ENCODE measurements at regions not wholly inside any gene's neighbourhood (a gene's known extent, or its start where the extent isn't known, plus 50 kb on each side); places are given as distances from the start of the nearest gene placed in this dataset.

DNA sequence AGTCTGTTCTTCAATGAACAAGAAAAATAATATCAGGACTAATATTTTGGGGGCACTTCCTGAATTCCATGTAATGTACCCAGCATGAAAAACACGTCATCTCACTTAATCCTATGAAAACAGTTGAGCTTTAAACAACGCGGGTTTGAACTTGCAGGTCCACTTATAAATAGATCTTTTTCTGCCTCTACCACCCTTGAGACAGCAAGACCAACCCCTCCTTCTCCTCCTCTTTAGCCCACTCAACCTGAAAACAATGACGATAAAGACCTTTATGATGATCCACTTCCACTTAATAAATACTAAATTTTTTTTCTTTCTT is 203.9 kb upstream of the KRR1 start:
- no peaks in the 10 kb centered on the region for H3K27me3 ChIP-seq (replicated peaks; ENCODE audit: insufficient read depth)
- DNase-seq (ENCODE audit: low spot score) = no peak
- H3K27ac ChIP-seq = no peak overlapping the region
- H3K36me3 ChIP-seq = no peaks in the 10 kb centered on the region
- H3K4me3 ChIP-seq = no peak overlapping the region
- H3K9me3 ChIP-seq = no peaks in the 10 kb centered on the region
- H3K4me1 ChIP-seq (replicated peaks) = no peaks in the 10 kb centered on the region
- 74% methylated on average over 4 of the region's 4 CpGs for WGBS
- intact Hi-C loops (cut with DNase I) = no loop called here
- TF ChIP-seq POLR2A (IDR thresholded peaks at IDR 0.05) = no peak
- TF ChIP-seq POLR2AphosphoS5 (IDR thresholded peaks at IDR 0.05) = no peak
- TF ChIP-seq, protein P1, sequence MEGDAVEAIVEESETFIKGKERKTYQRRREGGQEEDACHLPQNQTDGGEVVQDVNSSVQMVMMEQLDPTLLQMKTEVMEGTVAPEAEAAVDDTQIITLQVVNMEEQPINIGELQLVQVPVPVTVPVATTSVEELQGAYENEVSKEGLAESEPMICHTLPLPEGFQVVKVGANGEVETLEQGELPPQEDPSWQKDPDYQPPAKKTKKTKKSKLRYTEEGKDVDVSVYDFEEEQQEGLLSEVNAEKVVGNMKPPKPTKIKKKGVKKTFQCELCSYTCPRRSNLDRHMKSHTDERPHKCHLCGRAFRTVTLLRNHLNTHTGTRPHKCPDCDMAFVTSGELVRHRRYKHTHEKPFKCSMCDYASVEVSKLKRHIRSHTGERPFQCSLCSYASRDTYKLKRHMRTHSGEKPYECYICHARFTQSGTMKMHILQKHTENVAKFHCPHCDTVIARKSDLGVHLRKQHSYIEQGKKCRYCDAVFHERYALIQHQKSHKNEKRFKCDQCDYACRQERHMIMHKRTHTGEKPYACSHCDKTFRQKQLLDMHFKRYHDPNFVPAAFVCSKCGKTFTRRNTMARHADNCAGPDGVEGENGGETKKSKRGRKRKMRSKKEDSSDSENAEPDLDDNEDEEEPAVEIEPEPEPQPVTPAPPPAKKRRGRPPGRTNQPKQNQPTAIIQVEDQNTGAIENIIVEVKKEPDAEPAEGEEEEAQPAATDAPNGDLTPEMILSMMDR (IDR thresholded peaks at IDR 0.05) = no peak

DNA sequence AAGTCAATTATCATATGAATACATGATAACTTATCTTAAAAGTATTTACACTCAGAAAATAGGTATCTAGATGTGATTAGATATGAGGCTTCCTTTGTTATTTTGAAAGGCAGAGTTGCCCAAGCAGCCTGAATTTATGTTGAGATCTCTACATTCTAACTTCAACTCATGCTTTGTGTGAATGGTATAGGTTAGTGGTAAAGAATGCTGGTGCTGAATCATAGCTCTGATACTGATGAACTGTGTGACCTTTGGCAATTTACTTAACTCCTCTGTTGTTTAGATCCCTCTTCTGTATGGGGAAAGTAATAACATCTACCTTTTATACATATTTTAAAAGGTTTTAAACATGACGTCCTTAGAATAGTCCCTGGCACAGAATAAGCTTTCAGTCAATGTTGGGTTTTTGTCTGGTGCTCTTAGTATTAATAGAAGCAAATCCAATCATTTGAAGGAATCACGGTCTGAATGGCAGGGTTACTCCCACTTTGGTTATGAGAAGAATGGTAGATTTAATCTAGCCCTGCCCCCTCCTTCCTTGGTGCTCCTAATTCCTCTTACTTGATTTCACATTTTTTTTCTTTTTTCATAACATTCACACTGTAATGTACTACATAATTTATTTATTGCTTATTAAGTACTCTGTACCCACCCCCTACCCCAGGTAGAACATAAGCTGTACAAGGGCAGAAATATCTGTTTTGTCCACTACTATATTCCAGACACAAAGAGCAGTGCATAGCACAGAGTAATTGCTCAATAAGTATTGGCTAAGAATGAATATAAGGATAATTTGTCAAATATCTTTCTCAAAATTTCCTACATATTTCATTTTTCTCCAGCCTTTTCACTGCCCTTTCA is 203.3 kb upstream of the KRR1 start:
- Histone ChIP-seq H3K36me3 (no peaks in the 10 kb centered on the region), H3K9me3 (no peaks in the 10 kb centered on the region), H3K4me3 (no peak overlapping the region), H3K27me3 (replicated peaks; ENCODE audit: insufficient read depth) (no peaks in the 10 kb centered on the region), H3K27ac (no peak overlapping the region), H3K4me1 (replicated peaks) (no peaks in the 10 kb centered on the region)
- intact Hi-C loops (cut with DNase I) = no loop called here
- 43% methylated on average over 2 of the region's 2 CpGs for WGBS
- no peak for DNase-seq (ENCODE audit: low spot score)
- no peak for TF ChIP-seq POLR2A (IDR thresholded peaks at IDR 0.05)
- TF ChIP-seq, protein P1 (IDR thresholded peaks at IDR 0.05) = no peak
- TF ChIP-seq POLR2AphosphoS5 (IDR thresholded peaks at IDR 0.05) = no peak

DNA sequence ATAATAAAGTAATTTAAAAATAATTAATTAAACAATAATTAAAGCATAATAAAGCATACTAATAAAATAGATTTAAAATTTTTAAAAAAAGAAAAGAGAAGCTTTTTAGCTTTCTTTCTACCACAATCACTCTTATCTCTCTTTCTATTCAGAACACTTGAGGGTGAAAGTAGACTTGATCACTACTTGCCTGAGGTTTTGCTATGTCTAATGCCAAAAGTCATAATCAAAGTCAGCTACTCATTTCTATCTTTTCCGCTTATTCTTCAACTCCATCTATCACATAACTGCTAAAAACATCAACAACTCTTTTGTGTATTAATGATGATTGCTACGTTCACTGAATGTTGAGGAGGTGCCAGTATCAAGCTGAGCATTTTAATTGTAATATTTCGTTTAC is 202.0 kb upstream of the KRR1 start:
- 85% methylated on average over 3 of the region's 3 CpGs for WGBS
- H3K27ac ChIP-seq = no peak overlapping the region
- no peaks in the 10 kb centered on the region for H3K4me1 ChIP-seq (replicated peaks)
- TF ChIP-seq POLR2AphosphoS5 (IDR thresholded peaks at IDR 0.05) = no peak
- TF ChIP-seq, protein P1 (IDR thresholded peaks at IDR 0.05) = no peak
- no peak for TF ChIP-seq POLR2A (IDR thresholded peaks at IDR 0.05)
- DNase-seq (ENCODE audit: low spot score) = no peak
- intact Hi-C loops (cut with DNase I) = no loop called here
- H3K36me3 ChIP-seq = no peaks in the 10 kb centered on the region
- no peaks in the 10 kb centered on the region for H3K27me3 ChIP-seq (replicated peaks; ENCODE audit: insufficient read depth)
- H3K4me3 ChIP-seq = no peak overlapping the region
- H3K9me3 ChIP-seq = no peaks in the 10 kb centered on the region

DNA sequence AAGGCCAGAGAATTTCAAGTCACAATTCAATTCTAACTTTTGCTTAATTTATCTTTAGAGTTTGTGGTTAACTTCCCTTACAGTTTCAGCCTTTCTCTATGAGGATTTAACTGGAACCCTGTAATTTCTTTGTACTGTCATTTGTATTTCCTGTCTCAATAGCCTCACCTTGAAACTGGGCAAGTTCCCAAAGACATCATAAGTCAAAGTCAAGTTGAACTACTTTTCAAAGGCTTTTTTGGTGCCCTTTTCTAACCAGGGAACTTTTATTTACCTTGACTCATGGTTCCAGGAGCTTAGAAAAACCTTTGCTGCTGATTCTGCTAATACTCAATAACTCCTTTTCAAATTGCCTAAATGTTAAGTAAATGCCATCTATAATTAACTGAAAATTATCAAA is 200.8 kb upstream of the KRR1 start:
- DNase-seq (ENCODE audit: low spot score) = peak; percentile 39
- no peaks in the 10 kb centered on the region for H3K4me1 ChIP-seq (replicated peaks)
- TF ChIP-seq POLR2AphosphoS5 (IDR thresholded peaks at IDR 0.05) (peak; percentile 34), POLR2A (IDR thresholded peaks at IDR 0.05) (no peak)
- TF ChIP-seq, protein P1 (IDR thresholded peaks at IDR 0.05) = no peak
- no peaks in the 10 kb centered on the region for H3K27me3 ChIP-seq (replicated peaks; ENCODE audit: insufficient read depth)
- no peak overlapping the region for H3K4me3 ChIP-seq
- H3K9me3 ChIP-seq = no peaks in the 10 kb centered on the region
- H3K36me3 ChIP-seq = no peaks in the 10 kb centered on the region
- H3K27ac ChIP-seq = no peak overlapping the region
- intact Hi-C loops (cut with DNase I) = no loop called here

DNA sequence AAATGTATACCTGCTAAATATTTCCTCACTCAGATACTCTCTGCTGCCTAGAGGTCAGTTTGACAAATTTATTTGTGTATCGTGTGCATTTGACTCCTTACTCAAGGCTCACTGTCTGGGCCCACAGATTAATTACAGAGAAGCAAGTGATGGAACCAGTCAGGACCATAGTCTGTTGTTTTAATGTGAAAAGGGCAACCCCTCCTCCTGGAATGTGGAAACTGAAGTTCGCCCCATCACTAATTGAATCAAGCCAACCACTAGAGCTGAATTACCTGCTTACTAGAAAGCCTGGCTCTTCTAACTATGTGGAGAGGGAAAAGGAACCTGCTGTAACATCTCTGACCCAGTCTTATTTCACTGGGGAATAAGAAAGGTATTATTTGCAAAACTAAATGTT is 199.9 kb upstream of the KRR1 start:
- H3K9me3 ChIP-seq = no peaks in the 10 kb centered on the region
- H3K27ac ChIP-seq = no peak overlapping the region
- H3K27me3 ChIP-seq (replicated peaks; ENCODE audit: insufficient read depth) = no peaks in the 10 kb centered on the region
- no peak overlapping the region for H3K4me3 ChIP-seq
- no peak for DNase-seq (ENCODE audit: low spot score)
- H3K4me1 ChIP-seq (replicated peaks) = no peaks in the 10 kb centered on the region
- 91% methylated on average over 2 of the region's 2 CpGs for whole genome bisulfite sequencing
- H3K36me3 ChIP-seq = no peaks in the 10 kb centered on the region
- intact Hi-C loops (cut with DNase I) = no loop called here
- no peak for TF ChIP-seq POLR2AphosphoS5 (IDR thresholded peaks at IDR 0.05)
- TF ChIP-seq, protein P1 (IDR thresholded peaks at IDR 0.05) = no peak
- no peak for TF ChIP-seq POLR2A (IDR thresholded peaks at IDR 0.05)

Measured in prostate gland (tissue), 2 donors.